Ovary (tissue), 7 donors: ENCODE measurements at regions not wholly inside any gene's neighbourhood (a gene's known extent, or its start where the extent isn't known, plus 50 kb on each side); places are given as distances from the start of the nearest gene placed in this dataset.
"Not testable (repeated sequence)": the region's sequence is repeated elsewhere in the genome, so short reads cannot be mapped to it uniquely, and the experiment has no call there.

Experiments
- DNase-seq, 5 donors: peaks; one replicate each; pipeline ENCODE4 v3.0.0-alpha.2; 2019 to 2020
- H3K27ac ChIP-seq, 2 donors: fragments of 200-600 bp; one replicate each; pipeline versions ENCODE4 v1.5.1 to v1.8.0; 2019 to 2022
- H3K27me3 ChIP-seq: fragments of 200-600 bp; one replicate; pipeline ENCODE4 v1.8.0; 2022
- H3K36me3 ChIP-seq: fragments of 200-600 bp; sonication (generic); one replicate; pipeline ENCODE4 v1.5.1; 2019
- H3K4me1 ChIP-seq: one replicate; pipeline ENCODE4 v1.8.1; 2013; ENCODE audit warnings: mild to moderate bottlenecking, moderate library complexity; ENCODE audit not compliant: insufficient read depth
- H3K4me3 ChIP-seq: fragments of 200-600 bp; sonication (generic); one replicate; pipeline ENCODE4 v1.5.1; 2017
- H3K9me3 ChIP-seq, 2 donors: fragments of 200-600 bp in 1 of 2; sonication (generic) in 1 of 2; one replicate each; pipeline versions ENCODE4 v1.5.1 to v1.8.1; 2013 to 2019; ENCODE audit warnings: mild to moderate bottlenecking in 1 of 2, moderate library complexity in 1 of 2
- CTCF ChIP-seq, 3 donors: fragments of 450-650 bp in 2 of 3; fragments of 200-600 bp in 1 of 3; IDR thresholded peaks; one replicate each; pipeline versions ENCODE4 v1.5.1 to v1.8.0; 2016 to 2022; ENCODE audit warnings: antibody characterized with exemption in 3 of 3, mild to moderate bottlenecking in 1 of 3
- EP300 ChIP-seq: sonication (generic); formaldehyde crosslinking; IDR thresholded peaks from one replicate; pipeline ENCODE4 v1.6.1; 2017; ENCODE audit warnings: antibody characterized with exemption
- POLR2A ChIP-seq: fragments of 450-650 bp; IDR thresholded peaks from one replicate; pipeline ENCODE4 v1.6.1; 2017; ENCODE audit warnings: antibody characterized with exemption, mild to moderate bottlenecking, moderate library complexity
- WGBS, 3 donors: extraction: QIAGEN DNeasy Blood & Tissue Kit in 1 of 3; methylation state at CpG; one replicate each; pipeline versions ENCODE4 v1.1.5 to v1.1.7; 2013 to 2017; 5-methylcytosine and 5-hydroxymethylcytosine counted together
- intact Hi-C, 4 donors: fragments of 100-400 bp; cut with DNase I; formaldehyde crosslinking; loops; one replicate each; pipeline versions ENCODE4 v1.11.0 to v1.15.1; 2022 to 2023
- donor health status: DM: no; HTN: no; CAD: no; lungs with moderate emphysema.
- donor health status: DM: no; HTN: no; CAD: no.
- donor health status: Bipolar disorder and iron deficiency.
- donor health status: DM: no; HTN: no; CAD: no.
- donor health status: DM: yes; HTN: yes; CAD: no.

DNA sequence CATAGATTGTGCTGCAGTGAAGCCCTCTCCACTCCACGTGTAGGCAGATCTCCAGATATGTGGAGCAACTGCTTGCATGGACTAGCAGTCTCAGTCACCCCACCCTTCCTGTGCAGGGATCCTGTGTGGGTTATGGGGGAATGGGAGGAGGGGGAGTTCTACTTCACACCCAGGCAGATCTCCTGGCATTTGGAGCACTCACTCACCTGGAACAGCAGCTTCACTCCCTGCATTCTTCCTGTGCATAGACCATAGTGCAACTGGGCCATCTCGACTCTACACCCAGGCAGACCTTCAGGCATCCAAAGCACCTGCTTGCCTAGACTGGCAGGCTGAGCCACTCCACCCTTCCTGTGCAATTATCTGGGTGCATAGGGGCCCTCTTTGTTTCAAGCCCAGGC lies 96.0 kb upstream of the PCED1B start:
- Histone ChIP-seq H3K4me1 (no peaks in the 10 kb centered on the region), H3K27ac (no peak overlapping the region), H3K27me3 (no peaks in the 10 kb centered on the region), H3K9me3 (no peaks in the 10 kb centered on the region), H3K4me3 (no peak overlapping the region), H3K36me3 (no peaks in the 10 kb centered on the region)
- intact Hi-C loops = loop anchor here in 1 of 4 donors (5.0 kb wide), 1 partner anchor 731 kb away; no protein-coding TSS in a partner anchor
- no peak for DNase-seq
- WGBS, 3 donors = 63 to 72% (median 64%) methylated on average over 2 of the region's 2 CpGs
- TF ChIP-seq EP300 (no peak), CTCF (IDR thresholded peaks at IDR 0.05) (no peak), POLR2A (no peak)

DNA sequence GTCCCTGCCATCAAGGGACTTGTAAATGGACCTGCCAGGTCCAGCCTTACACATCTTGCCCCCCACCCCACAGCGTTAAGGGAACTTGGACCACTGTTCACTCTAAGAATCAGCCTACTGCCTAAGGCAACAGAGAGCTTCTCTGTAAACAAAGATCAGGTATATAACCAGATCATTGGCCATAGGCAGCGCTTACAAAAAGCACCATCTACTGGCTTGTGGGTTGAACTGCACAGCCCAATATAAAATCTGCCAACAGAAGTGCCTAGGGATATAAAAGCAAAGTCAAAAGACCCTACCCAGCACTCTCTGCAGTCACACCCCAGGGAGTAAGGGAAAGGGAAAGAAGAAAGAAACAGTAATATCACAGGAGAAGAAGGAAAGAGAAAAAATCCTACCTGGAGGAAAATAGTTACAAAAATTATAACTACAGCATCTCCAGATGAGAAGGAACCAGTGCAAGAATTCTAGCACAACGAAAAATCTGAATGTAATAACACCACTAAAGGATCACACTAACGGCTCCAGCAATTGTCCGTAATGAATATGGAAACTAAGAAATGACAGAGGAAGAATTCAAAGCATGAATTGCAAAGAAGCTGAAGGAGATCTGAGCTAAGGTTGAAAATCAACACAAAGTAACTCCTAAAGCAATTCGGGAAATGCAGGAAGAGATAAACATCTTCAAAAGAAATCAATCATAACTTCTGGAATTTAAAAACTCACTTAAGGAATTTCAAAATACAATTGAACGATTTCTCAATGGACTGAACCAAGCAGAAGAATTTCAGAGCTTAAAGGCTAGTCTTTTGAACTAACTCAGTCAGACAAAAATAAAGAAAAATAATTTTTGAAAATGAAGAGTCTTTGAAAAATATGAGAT lies 95.2 kb upstream of the PCED1B start:
- H3K9me3 ChIP-seq = no peaks in the 10 kb centered on the region

GRCh38 chr12:46985816-46986215 lies 93.6 kb upstream of the PCED1B start:
- TF ChIP-seq POLR2A (no peak), EP300 (no peak), CTCF (IDR thresholded peaks at IDR 0.05) (no peak)
- H3K36me3 ChIP-seq = no peaks in the 10 kb centered on the region
- no peaks in the 10 kb centered on the region for H3K4me1 ChIP-seq
- no peaks in the 10 kb centered on the region for H3K27me3 ChIP-seq
- no peaks in the 10 kb centered on the region for H3K9me3 ChIP-seq
- no peak overlapping the region for H3K4me3 ChIP-seq
- no peak for DNase-seq
- intact Hi-C loops = no loop called here
- H3K27ac ChIP-seq = no peak overlapping the region

More for the DNA sequence above, 95.2 kb upstream of the PCED1B start:
- WGBS, 3 donors = 39 to 42% (median 40%) methylated on average over 7 of the region's 7 CpGs
- TF ChIP-seq EP300 (no peak), CTCF (IDR thresholded peaks at IDR 0.05) (peak in 1 of 3 donors; percentile 32)
- intact Hi-C loops = loop anchor here in 1 of 4 donors (5.0 kb wide), 1 partner anchor 732 kb away; no protein-coding TSS in a partner anchor
- Histone ChIP-seq H3K4me3 (no peak overlapping the region), H3K27me3 (no peaks in the 10 kb centered on the region), H3K36me3 (no peaks in the 10 kb centered on the region), H3K4me1 (no peaks in the 10 kb centered on the region), H3K27ac (no peak overlapping the region)
- peak in 1 of 5 donors; percentile 27 for DNase-seq

DNA sequence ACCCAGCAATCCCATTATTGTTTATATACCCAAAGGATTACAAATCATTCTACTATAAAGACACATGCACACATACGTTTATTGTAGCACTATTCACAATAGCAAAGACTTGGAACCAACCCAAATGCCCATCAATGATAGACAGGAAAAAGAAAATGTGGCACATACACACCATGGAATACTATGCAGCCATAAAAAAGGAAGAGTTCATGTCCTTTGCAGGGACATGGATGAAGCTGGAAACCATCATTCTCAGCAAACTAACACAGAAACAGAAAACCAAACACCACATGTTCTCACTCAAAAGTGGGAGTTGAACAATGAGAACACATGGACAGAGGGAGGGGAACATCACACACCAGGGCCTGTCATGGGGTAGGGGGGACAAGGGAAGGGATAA lies 91.3 kb upstream of the PCED1B start:
- intact Hi-C loops, H3K27me3 ChIP-seq, H3K36me3 ChIP-seq, H3K27ac ChIP-seq, DNase-seq, H3K9me3 ChIP-seq, H3K4me1 ChIP-seq, H3K4me3 ChIP-seq: not testable (repeated sequence)
- 60 to 85% (median 77%) methylated on average over 1 of the region's 1 CpG for WGBS, 3 donors

- no peak overlapping the region for H3K27ac ChIP-seq
- no peak overlapping the region for H3K4me3 ChIP-seq
- H3K36me3 ChIP-seq = no peaks in the 10 kb centered on the region
- H3K27me3 ChIP-seq = no peaks in the 10 kb centered on the region
- DNase-seq = no peak
- TF ChIP-seq EP300 = no peak
- TF ChIP-seq CTCF (IDR thresholded peaks at IDR 0.05) = no peak
- TF ChIP-seq POLR2A = no peak
- H3K9me3 ChIP-seq = no peaks in the 10 kb centered on the region
- intact Hi-C loops = no loop called here
- WGBS, 3 donors = 61 to 78% (median 69%) methylated on average over 1 of the region's 1 CpG
- H3K4me1 ChIP-seq = no peaks in the 10 kb centered on the region
Measured at GRCh38 chr12:46990211-46990610, 89.2 kb upstream of the PCED1B start.

DNA sequence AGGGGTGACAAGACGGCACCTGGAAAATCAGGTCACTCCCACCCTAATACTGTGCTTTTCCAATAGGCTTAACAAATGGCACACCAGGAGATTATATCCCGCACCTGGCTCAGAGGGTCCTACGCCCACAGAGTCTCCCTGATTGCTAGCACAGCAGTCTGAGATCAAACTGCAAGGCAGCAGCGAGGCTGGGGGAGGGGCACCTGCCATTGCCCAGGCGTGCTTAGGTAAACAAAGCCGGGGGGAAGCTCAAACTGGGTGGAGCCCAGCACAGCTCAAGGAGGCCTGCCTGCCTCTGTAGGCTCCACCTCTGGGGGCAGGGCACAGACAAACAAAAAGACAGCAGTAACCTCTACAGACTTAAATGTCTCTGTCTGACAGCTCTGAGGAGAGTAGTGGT lies 87.4 kb upstream of the PCED1B start:
- H3K36me3 ChIP-seq, intact Hi-C loops, DNase-seq, H3K4me1 ChIP-seq, H3K27ac ChIP-seq, H3K9me3 ChIP-seq, H3K4me3 ChIP-seq, H3K27me3 ChIP-seq: not testable (repeated sequence)
- WGBS, 3 donors = 90 to 92% (median 92%) methylated on average over 6 of the region's 6 CpGs
